ENCODE measurements at regions not wholly inside any gene's neighbourhood (a gene's known extent, or its start where the extent isn't known, plus 50 kb on each side); places are given as distances from the start of the nearest gene placed in this dataset.

DNA sequence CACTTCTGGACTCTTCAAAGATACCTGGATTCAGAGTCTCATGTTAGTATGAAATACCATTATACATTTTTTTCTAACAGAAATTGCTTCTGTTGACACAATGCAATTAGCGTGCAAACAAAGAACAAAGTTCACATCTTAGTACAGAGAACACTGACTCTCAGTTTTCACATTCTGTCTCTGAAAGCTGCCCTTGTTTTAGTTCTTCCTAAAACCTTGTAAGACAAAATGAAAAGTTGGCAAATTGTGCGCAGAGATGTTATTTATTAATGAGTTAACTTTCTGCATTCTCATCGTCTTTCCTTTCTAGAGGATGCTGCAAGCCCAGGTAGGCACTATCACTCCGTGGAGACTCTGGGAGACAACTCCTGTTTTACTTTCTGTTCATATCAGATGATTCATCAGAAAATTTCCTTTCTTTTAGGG, 377.3 kb upstream of the POU3F3 start:
- Histone ChIP-seq H3K9ac (ENCODE audit: low read depth in 1 of 3, low read length in 3 of 3) (no peak overlapping the region), H3K27me3 (ENCODE audit: control insufficient read depth in 3 of 3, insufficient read depth in 3 of 3, low read length in 3 of 3) (peaks cover 0 to 4% (median 0%) of the 10 kb centered on the region in 3 donors), H3K9me3 (ENCODE audit: control insufficient read depth in 3 of 3, low read length in 3 of 3) (no peaks in the 10 kb centered on the region), H3K27ac (ENCODE audit: low read depth, low read length) (no peak overlapping the region), H3K4me1 (ENCODE audit: control insufficient read depth in 3 of 3, insufficient read depth in 3 of 3, low read length in 3 of 3) (no peaks in the 10 kb centered on the region), H3K36me3 (ENCODE audit: control insufficient read depth in 3 of 3, insufficient read depth in 3 of 3, low read length in 3 of 3) (no peaks in the 10 kb centered on the region), H3K4me3 (ENCODE audit: low read length in 3 of 3) (no peak overlapping the region)

DNA sequence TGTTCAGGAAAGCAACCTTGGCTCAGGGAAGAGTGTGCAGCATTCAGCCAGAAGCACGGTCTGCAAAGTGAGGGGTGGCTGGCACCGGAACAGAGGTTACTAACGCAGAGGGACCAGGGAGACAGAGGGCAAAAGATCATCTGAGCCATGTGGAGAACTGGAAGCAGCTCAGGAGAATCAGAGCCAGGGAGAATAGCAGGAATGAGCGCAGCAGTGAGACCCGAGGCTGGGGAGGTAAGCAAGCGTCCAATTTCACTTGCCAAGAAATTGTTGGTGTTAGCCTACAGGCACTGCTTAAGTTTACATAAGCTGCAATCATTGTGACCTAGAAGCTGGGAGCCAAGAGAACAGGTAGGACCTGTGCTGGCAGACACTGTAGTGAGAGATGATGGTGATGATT, 372.6 kb upstream of the POU3F3 start:
- Histone ChIP-seq H3K9me3 (ENCODE audit: control insufficient read depth in 3 of 3, low read length in 3 of 3) (no peaks in the 10 kb centered on the region), H3K9ac (ENCODE audit: low read depth in 1 of 3, low read length in 3 of 3) (no peak overlapping the region), H3K27me3 (ENCODE audit: control insufficient read depth in 3 of 3, insufficient read depth in 3 of 3, low read length in 3 of 3) (peaks cover 0 to 4% (median 0%) of the 10 kb centered on the region in 3 donors), H3K4me1 (ENCODE audit: control insufficient read depth in 3 of 3, insufficient read depth in 3 of 3, low read length in 3 of 3) (no peaks in the 10 kb centered on the region), H3K27ac (ENCODE audit: low read depth, low read length) (no peak overlapping the region), H3K4me3 (ENCODE audit: low read length in 3 of 3) (no peak overlapping the region), H3K36me3 (ENCODE audit: control insufficient read depth in 3 of 3, insufficient read depth in 3 of 3, low read length in 3 of 3) (no peaks in the 10 kb centered on the region)

- Histone ChIP-seq H3K9ac (ENCODE audit: low read depth in 1 of 3, low read length in 3 of 3) (no peak overlapping the region), H3K27ac (ENCODE audit: low read depth, low read length) (no peak overlapping the region), H3K27me3 (ENCODE audit: control insufficient read depth in 3 of 3, insufficient read depth in 3 of 3, low read length in 3 of 3) (no peaks in the 10 kb centered on the region), H3K4me3 (ENCODE audit: low read length in 3 of 3) (no peak overlapping the region), H3K4me1 (ENCODE audit: control insufficient read depth in 3 of 3, insufficient read depth in 3 of 3, low read length in 3 of 3) (no peaks in the 10 kb centered on the region), H3K9me3 (ENCODE audit: control insufficient read depth in 3 of 3, low read length in 3 of 3) (no peaks in the 10 kb centered on the region), H3K36me3 (ENCODE audit: control insufficient read depth in 3 of 3, insufficient read depth in 3 of 3, low read length in 3 of 3) (no peaks in the 10 kb centered on the region)
These were observed 366.5 kb upstream of the POU3F3 start for GRCh38 chr2:104487366-104487765.

DNA sequence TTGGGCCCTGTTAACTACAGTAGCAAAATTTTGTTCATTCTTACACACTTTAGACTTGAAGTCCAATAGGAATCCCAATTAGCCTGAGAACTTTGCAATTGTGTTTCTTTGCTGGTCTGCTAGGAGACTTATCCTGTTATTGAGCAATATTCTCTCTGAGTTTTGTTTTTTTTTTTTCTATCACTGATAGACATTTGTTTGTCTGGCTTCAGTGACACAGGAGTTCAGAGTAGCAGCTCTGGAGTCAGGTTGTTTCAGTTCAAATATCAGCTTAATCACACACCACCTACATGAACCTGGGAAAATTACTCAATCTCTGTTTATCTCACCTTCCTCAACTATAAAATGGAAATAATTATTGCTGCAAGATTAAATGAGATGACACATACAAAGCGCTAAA, 360.2 kb upstream of the POU3F3 start:
- Histone ChIP-seq H3K36me3 (ENCODE audit: control insufficient read depth in 3 of 3, insufficient read depth in 3 of 3, low read length in 3 of 3) (no peaks in the 10 kb centered on the region), H3K4me3 (ENCODE audit: low read length in 3 of 3) (no peak overlapping the region), H3K9ac (ENCODE audit: low read depth in 1 of 3, low read length in 3 of 3) (no peak overlapping the region), H3K4me1 (ENCODE audit: control insufficient read depth in 3 of 3, insufficient read depth in 3 of 3, low read length in 3 of 3) (no peaks in the 10 kb centered on the region), H3K27me3 (ENCODE audit: control insufficient read depth in 3 of 3, insufficient read depth in 3 of 3, low read length in 3 of 3) (no peaks in the 10 kb centered on the region), H3K27ac (ENCODE audit: low read depth, low read length) (no peak overlapping the region), H3K9me3 (ENCODE audit: control insufficient read depth in 3 of 3, low read length in 3 of 3) (no peaks in the 10 kb centered on the region)

DNA sequence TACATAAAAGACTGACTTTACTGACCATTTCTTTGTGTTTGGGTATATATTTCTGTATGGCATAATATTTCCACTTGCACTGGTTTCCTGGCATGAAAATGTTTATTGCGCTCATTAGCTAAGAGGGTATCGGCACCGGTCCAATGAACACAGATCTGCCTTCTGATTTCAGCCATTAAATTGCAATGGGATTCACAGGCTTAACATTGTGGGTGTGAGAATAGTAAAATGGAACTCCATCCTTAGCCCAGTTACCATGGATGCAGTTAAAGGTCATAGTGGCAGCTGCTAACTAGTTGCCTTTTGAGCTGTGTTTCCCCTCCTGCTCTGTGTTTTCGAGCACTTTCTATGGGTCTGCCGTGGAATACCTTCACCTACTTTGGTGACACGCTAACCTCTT, 352.6 kb upstream of the POU3F3 start:
- Histone ChIP-seq H3K36me3 (ENCODE audit: control insufficient read depth in 3 of 3, insufficient read depth in 3 of 3, low read length in 3 of 3) (no peaks in the 10 kb centered on the region), H3K27me3 (ENCODE audit: control insufficient read depth in 3 of 3, insufficient read depth in 3 of 3, low read length in 3 of 3) (peaks cover 3 to 8% (median 3%) of the 10 kb centered on the region in 3 donors), H3K9ac (ENCODE audit: low read depth in 1 of 3, low read length in 3 of 3) (no peak overlapping the region), H3K4me1 (ENCODE audit: control insufficient read depth in 3 of 3, insufficient read depth in 3 of 3, low read length in 3 of 3) (no peaks in the 10 kb centered on the region), H3K4me3 (ENCODE audit: low read length in 3 of 3) (no peak overlapping the region), H3K27ac (ENCODE audit: low read depth, low read length) (no peak overlapping the region), H3K9me3 (ENCODE audit: control insufficient read depth in 3 of 3, low read length in 3 of 3) (no peaks in the 10 kb centered on the region)

GRCh38 chr2:104501929-104502328, 352.0 kb upstream of the POU3F3 start:
- H3K36me3 ChIP-seq (ENCODE audit: control insufficient read depth in 3 of 3, insufficient read depth in 3 of 3, low read length in 3 of 3) = no peaks in the 10 kb centered on the region
- H3K9me3 ChIP-seq (ENCODE audit: control insufficient read depth in 3 of 3, low read length in 3 of 3) = no peaks in the 10 kb centered on the region
- no peaks in the 10 kb centered on the region for H3K4me1 ChIP-seq (ENCODE audit: control insufficient read depth in 3 of 3, insufficient read depth in 3 of 3, low read length in 3 of 3)
- H3K9ac ChIP-seq (ENCODE audit: low read depth in 1 of 3, low read length in 3 of 3) = no peak overlapping the region
- H3K27ac ChIP-seq (ENCODE audit: low read depth, low read length) = no peak overlapping the region
- H3K27me3 ChIP-seq (ENCODE audit: control insufficient read depth in 3 of 3, insufficient read depth in 3 of 3, low read length in 3 of 3) = peaks cover 3 to 8% (median 3%) of the 10 kb centered on the region in 3 donors
- H3K4me3 ChIP-seq (ENCODE audit: low read length in 3 of 3) = no peak overlapping the region

DNA sequence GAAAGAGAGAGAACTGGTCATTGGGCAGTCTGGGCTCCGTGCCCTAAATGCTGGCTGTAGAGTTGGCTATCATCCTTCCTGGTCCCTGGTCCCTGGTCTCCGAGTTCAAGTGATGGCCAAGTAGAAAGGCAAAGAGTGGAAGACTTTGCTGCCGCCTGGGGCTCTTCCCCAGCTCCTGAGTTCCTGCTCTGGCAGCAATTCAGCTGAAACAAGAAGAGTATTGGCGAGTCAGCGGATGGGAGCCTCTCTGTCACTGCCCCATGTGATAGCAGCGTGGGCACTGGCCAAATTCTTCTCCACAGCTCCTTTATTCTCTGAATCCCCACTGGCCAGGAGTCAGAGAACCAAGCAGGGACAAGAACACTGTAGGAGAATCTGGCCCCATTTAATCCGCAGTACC, 351.0 kb upstream of the POU3F3 start:
- H3K27ac ChIP-seq (ENCODE audit: low read depth, low read length) = no peak overlapping the region
- no peak overlapping the region for H3K4me3 ChIP-seq (ENCODE audit: low read length in 3 of 3)
- H3K9ac ChIP-seq (ENCODE audit: low read depth in 1 of 3, low read length in 3 of 3) = no peak overlapping the region
- H3K27me3 ChIP-seq (ENCODE audit: control insufficient read depth in 3 of 3, insufficient read depth in 3 of 3, low read length in 3 of 3) = peaks cover 3 to 8% (median 3%) of the 10 kb centered on the region in 3 donors
- no peaks in the 10 kb centered on the region for H3K9me3 ChIP-seq (ENCODE audit: control insufficient read depth in 3 of 3, low read length in 3 of 3)
- H3K4me1 ChIP-seq (ENCODE audit: control insufficient read depth in 3 of 3, insufficient read depth in 3 of 3, low read length in 3 of 3) = no peaks in the 10 kb centered on the region
- H3K36me3 ChIP-seq (ENCODE audit: control insufficient read depth in 3 of 3, insufficient read depth in 3 of 3, low read length in 3 of 3) = no peaks in the 10 kb centered on the region

- H3K9ac ChIP-seq (ENCODE audit: low read depth in 1 of 3, low read length in 3 of 3) = no peak overlapping the region
- no peaks in the 10 kb centered on the region for H3K9me3 ChIP-seq (ENCODE audit: control insufficient read depth in 3 of 3, low read length in 3 of 3)
- H3K36me3 ChIP-seq (ENCODE audit: control insufficient read depth in 3 of 3, insufficient read depth in 3 of 3, low read length in 3 of 3) = no peaks in the 10 kb centered on the region
- H3K4me3 ChIP-seq (ENCODE audit: low read length in 3 of 3) = no peak overlapping the region
- H3K4me1 ChIP-seq (ENCODE audit: control insufficient read depth in 3 of 3, insufficient read depth in 3 of 3, low read length in 3 of 3) = no peaks in the 10 kb centered on the region
- no peak overlapping the region for H3K27ac ChIP-seq (ENCODE audit: low read depth, low read length)
- H3K27me3 ChIP-seq (ENCODE audit: control insufficient read depth in 3 of 3, insufficient read depth in 3 of 3, low read length in 3 of 3) = peaks cover 3 to 4% (median 3%) of the 10 kb centered on the region in 3 donors
These were observed 349.4 kb upstream of the POU3F3 start for GRCh38 chr2:104504331-104505073.

DNA sequence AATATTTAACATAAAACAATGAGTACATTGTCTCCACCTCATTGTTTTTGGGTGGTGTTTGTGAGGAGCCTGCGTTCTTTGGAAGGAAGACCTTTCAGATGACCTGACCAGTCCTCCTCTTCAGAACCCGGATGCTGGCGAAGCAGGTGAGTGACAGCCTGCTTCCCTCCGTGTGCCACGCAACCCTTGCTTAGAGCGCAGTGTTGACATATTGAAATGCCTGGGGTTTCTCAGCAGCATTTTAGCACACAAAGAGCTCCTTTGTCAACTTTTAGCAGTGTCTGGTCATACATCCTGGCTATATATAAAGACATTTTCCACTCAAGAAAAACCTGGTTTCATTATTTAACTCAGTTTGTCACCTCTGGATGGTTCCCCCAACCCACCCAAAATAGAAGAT, 335.7 kb upstream of the POU3F3 start:
- Histone ChIP-seq H3K27me3 (ENCODE audit: control insufficient read depth in 3 of 3, insufficient read depth in 3 of 3, low read length in 3 of 3) (no peaks in the 10 kb centered on the region), H3K4me3 (ENCODE audit: low read length in 3 of 3) (no peak overlapping the region), H3K4me1 (ENCODE audit: control insufficient read depth in 3 of 3, insufficient read depth in 3 of 3, low read length in 3 of 3) (no peaks in the 10 kb centered on the region), H3K36me3 (ENCODE audit: control insufficient read depth in 3 of 3, insufficient read depth in 3 of 3, low read length in 3 of 3) (no peaks in the 10 kb centered on the region), H3K9ac (ENCODE audit: low read depth in 1 of 3, low read length in 3 of 3) (no peak overlapping the region), H3K27ac (ENCODE audit: low read depth, low read length) (no peak overlapping the region), H3K9me3 (ENCODE audit: control insufficient read depth in 3 of 3, low read length in 3 of 3) (peaks cover 0 to 7% (median 0%) of the 10 kb centered on the region in 3 donors)

DNA sequence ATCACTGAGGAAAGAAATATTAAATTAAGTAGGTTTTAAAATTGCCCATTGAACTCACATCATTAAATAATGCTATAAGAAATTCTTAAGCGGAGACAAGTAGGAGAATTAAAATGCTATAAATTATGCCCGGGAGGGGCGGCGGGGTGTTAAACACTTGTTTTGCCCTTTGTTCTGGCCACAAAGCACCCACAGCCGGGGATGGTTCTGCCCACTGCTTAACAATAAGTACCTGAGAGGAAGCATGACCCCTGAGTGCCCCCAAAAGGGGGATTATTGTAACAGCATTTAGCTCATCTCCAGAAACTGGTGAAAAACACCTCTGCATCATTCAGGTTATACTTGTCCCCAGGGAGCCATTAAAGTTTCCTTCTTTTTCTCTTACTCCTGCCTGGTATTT, 332.7 kb upstream of the POU3F3 start:
- Histone ChIP-seq H3K9ac (ENCODE audit: low read depth in 1 of 3, low read length in 3 of 3) (no peak overlapping the region), H3K4me1 (ENCODE audit: control insufficient read depth in 3 of 3, insufficient read depth in 3 of 3, low read length in 3 of 3) (no peaks in the 10 kb centered on the region), H3K4me3 (ENCODE audit: low read length in 3 of 3) (no peak overlapping the region), H3K9me3 (ENCODE audit: control insufficient read depth in 3 of 3, low read length in 3 of 3) (peaks cover 0 to 7% (median 0%) of the 10 kb centered on the region in 3 donors), H3K36me3 (ENCODE audit: control insufficient read depth in 3 of 3, insufficient read depth in 3 of 3, low read length in 3 of 3) (no peaks in the 10 kb centered on the region), H3K27ac (ENCODE audit: low read depth, low read length) (no peak overlapping the region), H3K27me3 (ENCODE audit: control insufficient read depth in 3 of 3, insufficient read depth in 3 of 3, low read length in 3 of 3) (no peaks in the 10 kb centered on the region)

Data from skeletal muscle tissue (tissue), 3 donors.